ENCODE measurements at regions not wholly inside any gene's neighbourhood (a gene's known extent, or its start where the extent isn't known, plus 50 kb on each side); places are given as distances from the start of the nearest gene placed in this dataset.
"Not testable (repeated sequence)": the region's sequence is repeated elsewhere in the genome, so short reads cannot be mapped to it uniquely, and the experiment has no call there.

DNA sequence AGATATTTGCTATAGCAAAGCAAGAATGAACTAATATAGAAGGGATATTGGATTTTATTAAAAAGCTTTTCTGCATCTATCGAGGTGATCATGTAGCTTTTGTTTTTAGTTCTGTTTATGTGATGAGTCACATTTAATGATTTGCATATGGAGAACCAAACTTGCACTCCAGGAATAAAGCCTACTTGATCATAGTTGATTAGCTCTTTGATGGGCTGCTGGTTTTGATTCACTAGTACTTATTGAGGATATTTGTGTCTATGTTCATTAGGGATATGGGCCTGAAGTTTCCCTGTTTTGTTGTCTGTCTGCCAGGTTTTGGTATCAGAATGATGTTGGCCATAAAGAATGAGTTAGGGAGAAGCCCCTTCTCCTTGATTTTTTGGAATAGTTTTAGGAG is 310.7 kb downstream of the ARPP21 start:
- no peak for DNase-seq

DNA sequence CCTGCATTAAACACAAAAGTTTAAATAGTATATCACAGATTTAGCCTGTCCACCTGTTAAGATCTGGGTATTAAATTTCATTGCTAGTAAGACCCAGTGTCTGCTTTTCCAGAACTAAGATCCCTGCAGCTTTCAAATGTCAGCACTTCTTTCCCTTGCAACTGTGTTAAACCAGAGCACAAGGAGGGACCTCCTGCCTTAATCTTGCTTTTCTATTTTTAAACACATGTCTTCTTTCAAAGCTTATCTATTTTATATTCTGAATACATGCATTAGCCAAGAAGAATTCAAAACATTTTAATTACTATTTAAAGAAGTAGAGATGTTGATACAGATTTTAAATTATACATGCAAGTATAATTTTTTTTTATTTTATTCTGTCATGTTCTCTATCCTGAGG is 315.1 kb downstream of the ARPP21 start:
- DNase-seq, result no peak

DNA sequence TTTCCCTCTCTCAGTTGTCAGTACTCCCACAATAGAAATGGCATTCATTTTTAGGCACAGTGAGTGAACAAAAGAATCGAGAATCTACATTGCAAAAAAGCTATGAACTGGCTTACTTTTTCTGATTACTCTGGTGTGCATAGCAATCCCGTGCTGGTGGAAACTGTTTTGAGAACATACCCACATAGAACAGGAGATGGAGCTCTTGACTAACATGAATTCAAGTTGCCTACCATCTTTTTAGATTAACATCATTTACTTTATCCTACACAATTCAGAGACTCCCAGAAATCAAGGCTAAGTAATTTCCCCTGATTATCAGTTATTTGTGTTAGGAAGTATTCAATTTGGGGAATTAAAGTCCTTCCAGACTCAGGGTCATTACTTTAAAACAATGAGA is 326.6 kb downstream of the ARPP21 start:
- DNase-seq, result no peak

DNA sequence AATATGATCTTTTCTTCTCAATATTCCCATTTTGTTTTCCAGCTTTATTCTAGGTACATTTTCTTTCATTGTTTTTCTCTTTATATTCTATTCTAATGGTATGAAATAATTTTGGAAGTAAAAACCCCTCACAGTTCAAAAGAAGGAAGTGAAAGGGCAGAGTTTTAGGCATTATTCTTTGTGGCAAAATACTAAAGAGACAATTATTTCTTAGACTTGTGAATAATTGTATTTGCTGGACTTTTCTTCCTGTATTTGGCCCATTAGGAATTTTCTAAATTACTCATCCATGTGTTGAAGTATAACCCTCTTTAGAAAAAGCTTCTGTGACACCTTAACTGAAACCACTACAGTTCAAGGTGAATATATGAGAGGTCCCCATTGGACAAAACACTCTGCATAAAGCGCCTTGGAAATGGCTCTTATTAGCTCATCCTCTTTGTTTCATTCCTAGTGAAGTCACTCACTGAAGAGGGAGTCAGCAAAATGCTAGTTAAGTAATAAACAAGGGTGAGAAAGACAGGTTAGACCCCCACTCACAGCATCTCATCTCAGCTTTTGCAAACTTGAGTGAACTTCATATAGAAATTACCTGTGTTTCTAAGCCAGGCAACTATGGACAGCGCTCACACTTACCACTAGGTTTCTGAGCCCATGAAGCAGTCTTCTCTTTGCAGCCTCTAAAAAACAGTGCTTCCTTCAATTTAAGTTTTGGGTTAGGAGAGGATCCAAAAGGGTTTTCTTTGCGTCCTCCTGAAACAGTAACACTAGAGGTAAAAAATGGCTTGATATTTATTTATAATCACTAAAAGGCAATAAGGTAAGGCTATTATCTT is 327.5 kb downstream of the ARPP21 start:
- no peak for DNase-seq

DNA sequence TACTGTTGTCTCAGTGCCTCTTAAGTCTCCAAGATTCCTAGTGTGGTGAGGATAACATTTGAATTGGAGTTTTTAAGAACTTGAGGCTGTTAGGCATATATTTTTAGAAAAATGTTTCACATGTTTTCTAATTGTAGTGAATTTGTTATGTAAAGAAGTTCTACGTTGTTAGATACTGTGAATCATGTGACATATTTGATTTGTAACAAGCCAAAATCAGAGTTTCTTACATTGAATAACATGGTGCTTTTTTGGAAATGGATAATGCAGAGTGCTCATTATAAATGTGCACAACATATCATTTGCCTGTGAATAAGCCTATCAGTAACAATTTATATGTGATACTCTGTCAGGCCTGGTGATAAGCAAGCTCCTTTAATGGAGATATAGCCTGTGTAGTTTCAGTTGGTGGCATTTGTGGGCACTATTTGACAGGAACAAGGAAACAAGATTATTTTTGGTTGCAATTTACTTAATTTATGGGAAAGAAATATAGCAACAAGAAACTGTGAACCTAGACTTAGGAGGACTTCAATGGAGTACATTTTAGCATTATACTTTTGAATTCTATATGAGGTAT is 328.8 kb downstream of the ARPP21 start:
- DNase-seq, result no peak

DNA sequence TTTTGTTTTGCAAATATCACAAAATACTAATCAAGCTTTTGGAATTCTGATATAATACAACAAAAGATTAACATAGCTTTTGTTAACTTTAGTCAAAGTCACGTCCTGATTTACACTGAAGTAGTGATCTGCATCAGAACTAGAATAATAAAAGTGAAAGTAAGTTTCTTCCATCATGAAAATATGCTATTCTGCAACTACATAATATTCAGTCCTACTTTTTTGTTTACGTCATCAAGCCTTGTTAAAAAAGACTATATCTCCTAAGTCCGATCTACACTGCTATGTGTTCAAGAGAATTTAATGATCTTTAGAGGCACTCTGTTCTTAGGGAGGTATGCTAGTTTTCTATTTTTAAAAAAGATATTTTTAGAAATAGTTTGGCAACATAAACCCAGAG is 330.1 kb downstream of the ARPP21 start:
- DNase-seq, result no peak

DNA sequence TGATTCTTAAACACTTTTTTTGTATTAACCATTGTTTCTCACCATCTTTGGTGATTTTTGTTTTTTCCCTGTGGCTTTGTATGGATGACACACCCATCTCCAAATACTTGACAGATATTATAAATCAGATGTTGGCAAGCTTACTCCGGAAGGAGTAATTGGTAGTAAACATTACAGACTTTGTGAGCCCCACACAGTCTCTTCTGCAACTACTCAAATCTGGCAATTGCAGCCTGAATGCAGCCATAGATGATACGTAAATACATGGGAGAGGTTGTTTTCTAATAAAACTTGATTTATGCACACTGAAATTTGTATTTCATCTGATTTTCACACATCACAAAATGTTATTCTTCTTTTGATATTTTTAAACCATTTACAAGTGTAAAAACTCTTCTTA is 331.5 kb downstream of the ARPP21 start:
- no peak for DNase-seq

DNA sequence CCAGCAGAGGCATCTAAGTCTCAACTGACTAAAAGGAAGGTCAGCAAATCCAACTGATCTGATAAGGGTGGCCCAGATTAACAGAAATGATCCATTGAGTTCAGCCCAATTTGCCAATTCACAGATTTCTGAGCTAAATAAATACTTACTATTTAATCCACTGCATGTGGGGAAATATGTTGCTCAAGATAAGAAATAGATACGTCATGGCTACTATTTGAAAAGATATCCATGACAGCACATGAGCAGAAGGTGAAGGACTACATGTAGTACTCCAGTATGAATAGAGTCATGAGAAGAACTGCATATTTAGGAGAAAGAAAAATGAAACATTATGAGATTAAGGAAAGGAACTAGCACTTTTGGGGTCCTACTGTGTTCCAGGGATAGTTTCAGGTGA is 332.4 kb downstream of the ARPP21 start:
- DNase-seq, result no peak

DNA sequence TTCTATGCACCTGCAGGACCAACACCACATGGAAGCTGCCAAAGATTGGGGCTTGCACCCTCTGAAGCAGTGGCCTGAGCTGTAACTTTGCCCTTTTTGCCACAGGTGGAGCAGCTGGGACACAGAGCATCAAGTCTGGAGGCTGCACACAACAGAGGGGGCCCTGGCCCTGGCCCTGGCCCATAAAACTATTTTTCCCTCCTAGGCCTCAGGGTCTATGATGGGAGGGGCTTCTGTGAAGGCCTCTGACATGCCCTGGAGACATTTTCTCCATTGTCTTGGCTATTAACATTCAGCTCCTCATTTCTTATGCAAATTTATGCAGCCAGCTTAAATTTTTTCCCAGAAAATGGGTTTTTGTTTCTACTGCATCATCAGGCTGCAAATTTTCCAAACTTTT is 335.5 kb downstream of the ARPP21 start:
- no peak for DNase-seq

DNA sequence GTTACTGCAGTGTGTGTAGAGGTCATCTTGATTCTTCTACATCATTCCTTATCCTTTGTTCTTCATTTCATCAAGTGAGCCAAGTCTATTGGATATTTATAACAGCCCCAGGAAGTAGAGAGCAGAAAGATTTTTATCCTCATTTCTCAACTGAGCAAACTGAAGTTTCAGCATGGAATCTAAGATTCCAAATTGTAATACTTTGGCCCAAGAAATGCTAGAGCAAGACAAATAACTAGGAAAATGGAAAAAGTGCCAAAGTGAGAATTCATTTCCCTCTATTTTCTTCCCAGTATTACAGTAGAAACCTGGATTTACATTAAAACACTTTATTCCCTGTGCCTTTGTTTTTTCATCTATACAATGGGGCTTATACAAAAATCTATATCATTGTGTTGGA is 346.8 kb downstream of the ARPP21 start:
- DNase-seq, result no peak

DNA sequence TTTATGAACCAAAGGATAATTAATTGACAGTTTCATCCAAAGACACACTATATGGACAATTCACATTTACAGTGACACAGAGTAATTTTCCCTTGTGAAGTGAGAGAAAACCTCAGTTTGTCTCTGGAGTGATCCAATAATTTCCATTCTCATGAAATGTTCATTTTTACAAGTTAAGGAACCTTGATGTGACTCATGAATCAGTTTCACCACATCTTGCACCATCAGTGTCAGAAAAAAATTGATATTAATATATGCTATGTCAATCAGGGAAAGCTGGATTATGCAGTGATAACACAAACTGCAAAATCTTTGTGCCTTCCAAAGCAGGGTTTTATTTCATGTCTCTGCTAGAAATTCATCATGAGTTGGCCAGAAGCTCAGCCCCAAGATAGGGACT is 348.1 kb downstream of the ARPP21 start:
- no peak for DNase-seq

DNA sequence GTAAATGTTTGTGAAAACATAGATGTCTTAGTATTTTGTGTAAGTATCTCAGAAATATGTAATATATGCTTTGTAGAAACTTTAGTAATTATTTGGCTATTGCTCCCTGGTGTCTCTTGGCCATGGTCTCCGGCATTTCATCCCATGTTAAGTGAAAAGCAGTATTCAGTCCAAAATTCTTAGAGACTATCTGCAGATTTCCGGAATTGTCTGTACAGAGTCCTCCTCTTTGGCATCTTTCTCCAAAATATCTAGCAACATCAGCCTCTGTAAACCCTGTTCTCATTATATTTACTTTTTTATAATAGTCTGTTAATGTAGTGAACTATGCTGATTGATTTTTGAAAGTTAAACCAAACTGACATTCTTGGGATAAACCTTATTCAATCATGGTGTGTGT is 352.7 kb downstream of the ARPP21 start:
- no peak for DNase-seq

DNA sequence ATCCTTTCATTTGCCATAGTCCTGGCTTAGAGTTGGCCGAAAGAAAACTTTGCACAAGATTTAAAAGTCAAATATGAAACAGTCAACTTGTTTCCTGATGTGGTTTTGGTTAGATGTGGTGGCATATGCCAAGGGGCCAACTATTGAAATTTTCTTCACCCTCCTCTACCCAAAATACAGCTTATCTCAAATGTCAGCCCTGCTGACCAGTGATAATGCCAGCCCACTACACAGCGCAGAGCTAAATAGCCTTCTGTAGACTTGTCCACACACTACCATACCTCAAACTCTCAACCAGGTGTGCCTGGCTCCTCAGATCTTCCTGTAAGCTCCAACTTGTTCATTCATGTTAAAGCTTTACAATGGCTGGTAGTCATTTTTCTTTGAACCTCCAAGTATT is 368.5 kb upstream of the STAC start:
- no peak for DNase-seq

DNA sequence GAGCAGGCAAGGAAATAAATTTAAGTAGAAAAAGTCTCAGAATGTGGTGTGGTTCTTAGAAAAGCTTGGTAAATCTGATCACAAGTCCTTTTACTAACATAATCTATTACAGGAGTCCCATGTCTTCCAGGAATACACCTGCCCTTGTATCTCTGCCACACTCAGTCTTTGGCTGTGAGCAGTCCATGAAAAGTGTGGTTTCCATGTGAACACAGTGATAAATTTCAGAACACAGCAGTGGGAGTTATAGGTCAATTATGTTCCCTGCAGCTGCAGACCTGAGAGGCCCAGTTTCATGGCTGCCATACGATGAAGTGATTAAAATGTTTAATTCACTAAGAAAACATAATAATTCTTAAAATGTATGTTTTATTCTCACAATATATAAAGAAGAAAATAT is 366.9 kb upstream of the STAC start:
- no peak for DNase-seq

DNA sequence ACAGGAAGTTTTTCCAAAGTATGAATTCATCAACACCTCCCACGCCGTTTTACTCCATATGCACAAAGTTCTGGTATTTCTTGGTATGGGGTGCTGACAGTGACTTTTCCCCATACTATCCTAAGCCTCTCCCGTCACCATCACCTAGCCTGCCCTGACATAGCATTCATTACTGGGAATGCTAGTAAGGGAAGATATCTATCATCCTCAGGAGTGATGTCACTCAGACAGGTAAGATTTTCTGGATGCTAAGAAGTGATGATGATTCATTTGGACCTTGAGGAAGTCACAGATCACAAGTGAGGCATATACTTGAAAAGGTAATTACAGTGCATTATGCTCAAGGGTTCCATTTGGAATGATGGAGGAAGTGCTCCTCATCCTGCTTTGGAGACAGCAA is 355.1 kb upstream of the STAC start:
- DNase-seq, result no peak

DNA sequence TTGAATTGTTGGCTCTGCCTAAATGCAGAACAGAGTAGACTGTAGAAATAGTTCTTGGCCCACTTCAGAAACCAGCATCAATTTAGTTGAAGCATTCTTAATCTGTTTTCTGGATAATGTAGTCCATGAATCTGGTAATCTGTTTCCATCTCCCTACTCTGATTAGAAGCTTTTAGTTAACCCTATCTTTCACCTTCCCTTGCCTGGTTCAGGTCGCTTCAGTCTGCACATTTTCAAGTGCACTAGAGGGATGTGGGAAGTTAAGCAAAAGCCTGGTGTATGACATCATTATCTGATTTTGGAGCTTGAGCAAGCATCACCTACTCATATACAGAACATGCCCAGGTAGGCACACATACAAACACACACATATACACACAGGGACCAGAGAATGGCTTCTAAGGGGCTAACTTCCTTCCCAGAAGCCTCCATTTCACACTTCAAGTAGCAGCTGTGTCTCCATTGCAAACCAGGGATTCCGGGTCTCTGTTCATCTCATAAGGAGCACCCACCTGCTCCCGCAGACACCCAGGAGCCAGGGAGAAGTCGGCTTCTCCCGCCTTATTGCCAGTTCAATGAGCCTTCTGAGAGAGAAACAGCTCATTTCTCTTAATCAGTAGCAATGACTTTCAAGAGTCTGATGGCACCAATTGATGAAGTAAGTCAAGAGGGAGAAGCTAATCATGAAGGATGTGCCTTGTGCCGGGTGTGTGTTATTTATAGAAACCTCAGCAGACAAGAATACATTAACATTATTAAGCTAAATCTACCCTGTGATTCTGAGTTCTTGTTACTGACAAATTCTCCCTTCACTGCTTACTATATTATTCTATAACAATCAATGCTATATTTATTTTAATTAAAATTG is 347.9 kb upstream of the STAC start:
- no peak for DNase-seq

DNA sequence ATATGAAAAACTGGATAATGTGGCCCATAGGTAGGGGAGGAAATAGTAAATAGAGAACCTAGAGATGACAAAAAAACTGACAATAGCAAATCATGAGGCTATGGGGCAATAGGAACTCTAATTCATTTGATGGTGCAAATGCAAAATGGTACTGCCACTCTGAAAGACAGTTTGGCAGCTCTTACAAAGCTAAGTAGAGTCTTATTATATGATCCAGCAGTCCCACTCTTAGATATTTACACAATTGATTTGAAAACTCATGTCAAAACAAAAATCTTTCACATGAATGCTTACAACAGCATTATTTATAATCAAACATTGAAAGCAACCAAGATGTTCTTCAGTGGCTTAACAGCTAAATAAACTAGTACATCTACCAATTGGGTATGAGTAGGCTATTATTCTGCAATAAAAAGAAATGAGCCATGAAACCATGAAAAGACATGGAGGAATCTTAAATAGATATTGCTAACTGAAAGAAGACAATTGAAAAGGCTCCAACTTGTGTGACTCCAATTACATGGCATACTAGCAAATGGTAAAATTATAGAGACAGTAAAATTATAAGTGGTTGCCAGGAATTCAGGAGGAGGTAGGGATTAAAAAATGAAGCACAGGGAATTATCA is 321.8 kb upstream of the STAC start:
- no peak for DNase-seq

DNA sequence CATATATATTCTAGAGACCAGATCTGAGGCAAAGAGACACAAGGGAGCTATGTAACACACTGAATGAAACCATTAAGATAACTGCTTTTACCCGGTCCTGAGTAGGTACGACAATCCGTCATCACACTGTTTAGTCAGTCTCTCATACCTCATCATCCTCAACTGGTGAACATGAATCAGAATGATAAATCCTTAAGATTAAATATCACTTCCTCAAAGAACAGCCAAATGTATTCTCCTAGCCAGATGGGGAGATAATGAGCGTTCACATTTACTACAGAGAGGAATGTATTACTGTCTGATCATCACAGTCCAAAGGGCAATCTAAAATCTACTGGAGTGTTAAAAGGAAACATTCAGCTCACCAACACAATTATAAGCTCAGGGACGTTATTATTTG is 319.4 kb upstream of the STAC start:
- DNase-seq, result no peak

DNA sequence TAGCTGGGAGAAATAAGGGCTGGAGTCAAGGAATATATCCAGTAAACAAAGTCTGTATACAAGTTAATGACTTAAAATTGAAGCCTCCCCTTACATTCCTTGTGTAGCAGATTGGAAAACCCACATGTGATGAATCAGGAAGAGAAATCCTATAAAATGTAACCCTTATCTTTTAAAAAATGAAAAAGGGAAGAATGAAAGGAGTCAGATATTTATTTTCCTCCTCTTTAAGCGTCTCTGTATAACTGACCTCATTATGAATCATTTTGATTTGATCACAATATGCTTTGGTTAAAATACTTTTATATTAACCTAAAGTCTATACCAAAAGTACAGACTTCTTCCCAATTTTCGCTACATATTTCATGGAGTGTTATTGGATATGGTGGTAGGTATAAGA is 316.3 kb upstream of the STAC start:
- no peak for DNase-seq

DNA sequence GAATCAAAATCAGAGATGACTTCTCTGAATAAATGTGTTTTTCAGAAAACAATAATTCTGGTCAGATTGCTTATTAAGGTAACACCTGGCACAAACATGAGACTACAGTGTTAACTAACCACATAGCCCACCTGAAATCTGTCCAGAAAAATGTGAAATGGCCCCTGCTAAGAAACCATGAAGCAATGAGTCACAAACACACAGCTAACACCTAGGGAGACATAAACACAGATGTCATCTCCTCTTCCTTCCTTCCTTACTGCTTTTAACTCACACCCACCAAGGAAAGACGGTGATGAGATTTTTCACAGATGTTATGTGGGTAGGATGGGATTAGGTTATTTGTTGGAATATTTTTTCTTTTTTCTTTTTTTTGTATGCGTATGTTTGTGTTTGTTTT is 315.0 kb upstream of the STAC start:
- no peak for DNase-seq

DNA sequence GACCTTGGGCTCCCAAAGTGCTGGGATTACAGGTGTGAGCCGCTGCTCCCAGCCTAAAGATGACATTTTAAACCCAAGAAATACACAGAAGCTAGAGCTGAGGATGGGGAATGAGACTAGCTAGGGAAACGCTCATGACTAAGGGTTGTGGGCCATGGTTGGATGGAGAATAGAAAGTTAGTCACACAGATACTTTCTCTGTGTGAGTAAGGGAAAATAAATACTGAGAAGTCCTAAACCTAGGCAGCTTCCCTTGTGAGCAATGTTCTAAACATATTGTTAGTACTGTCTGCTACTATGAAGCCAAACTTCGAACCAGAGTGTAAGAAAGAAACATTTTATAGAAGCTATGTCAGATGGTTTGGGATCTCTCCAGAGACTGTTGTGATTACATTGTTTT is 304.8 kb upstream of the STAC start:
- no peak for DNase-seq

DNA sequence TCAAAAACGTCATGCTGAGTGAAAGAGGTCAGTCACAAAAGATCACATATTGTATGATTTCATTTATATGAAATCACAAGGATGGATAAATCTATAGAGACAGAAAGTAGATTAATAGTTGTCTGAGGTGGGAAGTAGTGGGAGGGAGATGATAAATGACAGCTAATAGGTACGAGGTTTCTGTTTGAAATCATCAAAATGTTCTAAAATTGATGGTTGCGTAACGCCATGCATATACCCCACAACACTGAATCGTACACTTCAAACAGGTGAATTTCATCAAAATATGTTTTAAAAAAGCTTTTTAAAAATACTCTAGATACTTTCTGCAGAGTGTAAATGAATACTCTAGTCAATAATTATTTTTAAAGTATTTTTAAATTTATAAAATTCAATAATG is 303.0 kb upstream of the STAC start:
- no peak for DNase-seq

DNA sequence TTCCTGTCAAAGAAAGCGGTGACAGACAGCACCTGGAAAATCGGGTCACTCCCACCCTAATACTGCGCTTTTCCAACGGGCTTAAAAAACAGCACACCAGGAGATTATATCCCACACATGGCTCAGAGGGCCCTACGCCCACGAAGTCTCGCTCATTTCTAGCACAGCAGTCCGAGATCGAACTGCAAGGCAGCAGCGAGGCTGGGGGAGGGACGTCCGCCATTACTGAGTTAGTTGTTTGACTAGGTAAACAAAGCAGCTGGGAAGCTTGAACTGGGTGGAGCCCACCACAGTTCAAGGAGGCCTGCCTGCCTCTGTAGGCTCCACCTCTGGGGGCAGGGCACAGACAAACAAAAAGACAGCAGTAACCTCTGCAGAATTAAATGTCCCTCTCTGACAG is 297.3 kb upstream of the STAC start:
- DNase-seq, result not testable (repeated sequence)

DNA sequence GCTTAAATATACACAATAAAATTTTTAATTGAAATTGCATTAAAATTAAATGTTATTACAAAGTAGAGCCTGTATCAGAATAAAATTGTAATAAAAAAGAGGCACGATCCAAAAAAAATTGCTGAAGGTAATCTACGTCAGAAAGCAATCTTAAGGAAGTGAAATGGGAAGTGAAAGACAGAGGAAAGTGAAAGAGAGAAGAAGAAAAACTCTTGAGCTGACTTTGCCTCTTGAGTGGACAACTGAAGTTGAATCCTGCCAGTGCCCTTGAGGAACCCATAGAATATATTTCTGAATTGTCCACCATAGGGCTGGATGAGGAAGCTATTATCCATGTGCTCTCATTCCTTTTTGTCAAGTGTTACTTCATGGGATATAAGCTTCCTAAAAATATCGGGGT is 285.1 kb upstream of the STAC start:
- no peak for DNase-seq
